Central memory CD8-positive, alpha-beta T cell (primary cell): ENCODE measurements at regions not wholly inside any gene's neighbourhood (a gene's known extent, or its start where the extent isn't known, plus 50 kb on each side); places are given as distances from the start of the nearest gene placed in this dataset.

Source experiments
- ATAC-seq: fragments of 150-1000 bp; cut with Tn5 transposase; replicated peaks from 2 replicates; pipeline ENCODE4 v1.10.0; 2022; ENCODE audit warnings: mild to moderate bottlenecking, moderate FRiP score, moderate number of reproducible peaks; ENCODE audit not compliant: poor library complexity, severe bottlenecking; ENCODE audit errors: extremely low read depth
- DNase-seq, 2 donors: peaks; one replicate each; pipeline ENCODE4 v3.0.0; 2021; ENCODE audit warnings: low spot score in 2 of 2
- H3K27ac Mint-ChIP-seq: one replicate; pipeline ENCODE4 v1.8.0; 2022; ENCODE audit warnings: low read depth, mild to moderate bottlenecking, moderate library complexity, mixed read lengths
- H3K27me3 Mint-ChIP-seq: one replicate; pipeline ENCODE4 v1.8.0; 2022; ENCODE audit warnings: mixed read lengths
- H3K36me3 Mint-ChIP-seq: one replicate; pipeline ENCODE4 v1.8.0; 2022; ENCODE audit warnings: mild to moderate bottlenecking, moderate library complexity, mixed read lengths; ENCODE audit not compliant: insufficient read depth
- H3K4me1 Mint-ChIP-seq: one replicate; pipeline ENCODE4 v1.8.0; 2022; ENCODE audit warnings: mixed read lengths
- H3K4me3 Mint-ChIP-seq: one replicate; pipeline ENCODE4 v1.8.0; 2022; ENCODE audit warnings: mild to moderate bottlenecking, moderate library complexity, mixed read lengths
- H3K9me3 Mint-ChIP-seq: one replicate; pipeline ENCODE4 v1.8.0; 2022; ENCODE audit warnings: mixed read lengths

DNA sequence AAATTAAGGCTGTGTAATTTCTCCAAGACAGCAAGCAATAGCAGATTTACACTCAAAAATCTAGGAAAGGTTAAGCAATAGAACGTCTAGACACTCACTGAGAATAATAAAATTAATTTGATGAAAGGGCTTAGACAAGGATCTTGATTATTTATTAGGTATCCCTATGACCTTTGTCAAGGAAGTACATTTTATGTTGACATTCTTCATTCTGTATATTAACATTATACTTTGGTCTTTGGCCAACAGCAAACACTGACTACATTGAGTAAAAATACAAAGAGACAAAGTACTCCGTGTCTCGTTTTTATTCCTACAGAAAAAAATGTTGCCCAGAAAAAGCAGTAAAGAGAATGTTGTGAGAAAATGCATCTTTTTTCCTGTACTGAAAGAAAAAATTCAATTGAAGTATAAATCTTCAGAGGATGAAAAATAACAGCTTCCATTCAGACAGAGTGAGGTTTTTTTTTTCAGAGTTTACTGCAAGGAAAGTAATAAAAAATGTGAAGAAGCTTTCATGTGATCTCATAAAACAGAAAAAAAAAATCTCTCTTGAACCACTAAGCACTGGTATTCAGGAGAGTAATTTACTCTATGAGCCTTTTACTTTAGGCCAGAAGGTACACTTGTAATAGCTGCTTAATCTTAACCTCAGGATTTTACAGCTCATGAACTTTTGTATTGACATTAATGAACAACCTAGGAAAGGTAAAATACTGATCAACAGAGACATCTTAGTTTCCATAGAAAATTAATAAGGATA lies 605.0 kb downstream of the FSCB start:
- Mint-ChIP-seq H3K27ac (no peak overlapping the region), H3K9me3 (peaks cover 13% of the 10 kb centered on the region), H3K4me1 (no peaks in the 10 kb centered on the region), H3K4me3 (no peak overlapping the region), H3K36me3 (no peaks in the 10 kb centered on the region), H3K27me3 (no peaks in the 10 kb centered on the region)
- ATAC-seq (no peak), DNase-seq (no peak)

DNA sequence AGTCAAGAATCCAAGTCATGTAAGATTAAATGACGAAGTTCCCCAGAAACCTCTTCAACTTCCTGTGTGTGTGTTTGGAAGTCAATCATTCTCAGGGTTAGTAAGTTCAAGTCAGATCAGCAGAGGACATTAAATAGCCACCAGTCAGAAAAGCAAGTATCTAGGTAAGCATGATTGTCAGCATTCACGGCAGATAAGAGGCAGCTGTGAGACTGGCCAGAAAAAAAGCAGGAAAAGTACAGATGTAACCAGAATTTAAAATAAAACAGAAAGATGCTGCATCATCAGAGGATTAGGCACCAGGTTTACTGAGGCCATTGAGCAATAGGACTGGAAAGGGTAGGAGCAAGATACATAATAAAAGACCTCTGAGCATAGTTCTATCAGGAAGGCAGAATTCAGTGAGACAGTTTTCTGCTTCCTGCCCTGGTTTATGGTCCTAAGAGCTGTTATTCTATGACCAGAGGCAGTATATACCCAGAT lies 606.9 kb downstream of the FSCB start:
- H3K27me3 Mint-ChIP-seq: no peaks in the 10 kb centered on the region

DNA sequence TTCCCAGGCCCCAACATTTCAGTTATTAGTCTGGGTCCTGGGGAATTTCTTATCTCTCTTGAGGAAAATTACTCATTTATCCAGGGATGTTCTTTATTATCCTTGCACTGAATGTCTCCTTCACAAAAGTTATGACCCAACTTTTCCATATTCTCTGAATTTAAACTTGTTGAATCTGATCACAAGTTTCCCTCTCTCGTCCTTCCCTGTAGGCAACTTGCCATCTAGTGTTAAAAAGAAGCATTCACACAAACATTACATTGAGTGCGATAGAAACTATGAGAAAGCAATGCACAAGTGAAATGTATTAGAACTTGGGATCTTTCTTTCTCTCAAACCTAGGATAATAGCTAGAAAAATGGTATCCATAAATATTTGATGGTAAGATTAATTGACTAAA lies 608.4 kb downstream of the FSCB start:
- ATAC-seq (no peak), DNase-seq (no peak)
- Mint-ChIP-seq H3K9me3 (no peaks in the 10 kb centered on the region), H3K27ac (no peak overlapping the region), H3K4me1 (no peaks in the 10 kb centered on the region), H3K4me3 (no peak overlapping the region), H3K27me3 (no peaks in the 10 kb centered on the region), H3K36me3 (no peaks in the 10 kb centered on the region)

More for the DNA sequence above, 606.9 kb downstream of the FSCB start:
- Mint-ChIP-seq H3K27ac (no peak overlapping the region), H3K36me3 (no peaks in the 10 kb centered on the region), H3K4me1 (no peaks in the 10 kb centered on the region), H3K9me3 (peaks cover 5% of the 10 kb centered on the region), H3K4me3 (no peak overlapping the region)
- DNase-seq: no peak
- no peak for ATAC-seq

DNA sequence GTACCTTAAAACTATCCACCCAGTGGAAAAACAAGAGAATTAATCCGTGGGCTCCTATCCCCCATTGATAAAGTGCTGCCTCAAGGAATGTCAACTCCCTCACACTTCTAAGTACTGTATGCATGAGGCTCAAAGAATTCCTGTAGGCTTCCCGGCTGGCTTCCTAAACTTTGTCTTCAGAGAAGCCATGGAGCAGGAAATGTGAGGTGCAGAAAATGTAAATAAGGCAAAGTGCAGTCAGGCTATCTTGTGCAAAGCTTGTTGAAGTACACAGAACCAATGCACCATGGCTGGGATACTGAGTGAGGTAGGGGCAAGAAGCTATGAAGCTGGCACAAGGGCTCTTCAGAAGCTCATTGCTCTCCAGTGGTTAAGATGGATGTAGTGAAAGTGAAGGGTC lies 611.0 kb downstream of the FSCB start:
- Mint-ChIP-seq H3K4me3 (no peak overlapping the region), H3K27me3 (no peaks in the 10 kb centered on the region), H3K36me3 (no peaks in the 10 kb centered on the region), H3K27ac (no peak overlapping the region), H3K4me1 (no peaks in the 10 kb centered on the region), H3K9me3 (peaks cover 7% of the 10 kb centered on the region)
- DNase-seq (no peak), ATAC-seq (no peak)

DNA sequence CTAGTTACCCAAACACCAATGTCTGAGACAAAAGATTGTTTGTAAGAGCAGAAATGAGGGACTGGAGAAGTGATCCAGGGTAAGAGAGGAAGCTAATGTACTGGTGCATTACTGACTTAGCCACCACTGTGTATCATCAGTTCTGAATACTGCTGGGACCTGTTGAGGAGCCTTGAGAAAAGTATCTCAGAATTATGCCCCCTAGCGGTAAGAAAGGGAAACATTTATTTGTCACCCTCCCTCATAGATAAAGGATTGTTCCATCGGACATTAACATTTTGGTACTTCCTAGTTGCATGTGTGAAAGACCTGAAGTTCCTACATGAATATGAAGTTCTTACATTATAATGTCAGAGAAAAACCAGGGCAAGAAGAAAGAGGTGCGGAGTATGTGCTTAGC lies 612.5 kb downstream of the FSCB start:
- Mint-ChIP-seq H3K27me3 (no peaks in the 10 kb centered on the region), H3K4me3 (no peak overlapping the region), H3K36me3 (no peaks in the 10 kb centered on the region), H3K4me1 (no peaks in the 10 kb centered on the region), H3K9me3 (peaks cover 7% of the 10 kb centered on the region), H3K27ac (no peak overlapping the region)
- no peak for ATAC-seq
- no peak for DNase-seq

DNA sequence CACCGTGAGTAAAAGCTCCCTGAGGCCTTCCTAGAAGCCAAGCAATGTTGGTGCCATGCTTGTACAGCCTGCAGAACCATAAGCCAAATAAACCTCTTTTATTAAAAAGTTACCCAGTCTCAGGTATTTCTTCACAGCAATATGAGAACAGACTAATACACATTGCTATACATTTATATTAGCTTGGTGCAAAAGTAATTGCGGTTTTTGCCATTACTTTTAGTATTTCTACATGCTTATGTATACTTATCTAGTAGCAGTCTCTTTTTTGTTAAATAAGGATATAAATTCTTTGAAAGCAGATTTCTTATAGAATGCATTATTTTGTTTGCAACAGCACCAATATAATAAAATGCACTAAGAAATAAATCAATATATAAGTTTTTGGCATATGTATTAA lies 619.6 kb downstream of the FSCB start:
- Mint-ChIP-seq H3K4me3 (no peak overlapping the region), H3K4me1 (no peaks in the 10 kb centered on the region), H3K9me3 (peaks cover 7% of the 10 kb centered on the region), H3K27me3 (no peaks in the 10 kb centered on the region), H3K27ac (no peak overlapping the region), H3K36me3 (no peaks in the 10 kb centered on the region)
- ATAC-seq (no peak), DNase-seq (no peak)

DNA sequence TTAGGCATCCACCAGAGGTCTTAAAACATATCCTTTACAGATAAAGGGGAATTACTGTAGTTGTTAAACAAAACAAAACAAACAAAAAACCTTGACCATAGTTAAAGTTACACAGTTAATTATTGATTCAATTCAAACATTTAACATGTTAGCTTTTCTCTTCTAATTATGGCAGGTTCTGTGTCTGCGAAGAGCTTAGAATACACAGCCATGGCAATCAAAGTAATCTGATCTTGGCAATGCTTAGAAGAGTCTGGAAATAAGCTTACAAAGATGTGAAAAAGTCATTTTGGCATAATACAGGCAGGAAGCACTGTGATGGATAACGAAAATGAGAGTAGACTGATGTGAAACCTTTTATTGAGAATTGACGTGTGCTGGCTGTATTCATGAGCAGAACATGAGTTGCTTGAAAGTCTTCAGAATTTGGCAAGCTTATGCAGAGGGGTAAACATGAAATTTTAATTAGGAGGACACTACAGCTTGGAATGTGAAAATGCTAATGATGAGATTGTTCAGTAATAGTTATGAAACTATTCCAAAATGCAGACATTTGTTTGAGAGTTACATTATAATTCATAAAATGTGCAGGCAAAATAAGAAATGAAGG lies 629.6 kb downstream of the FSCB start:
- no peak for ATAC-seq
- Mint-ChIP-seq H3K27me3 (no peaks in the 10 kb centered on the region), H3K36me3 (no peaks in the 10 kb centered on the region), H3K4me3 (no peak overlapping the region), H3K9me3 (peaks cover 4% of the 10 kb centered on the region), H3K4me1 (no peaks in the 10 kb centered on the region), H3K27ac (no peak overlapping the region)
- DNase-seq: no peak

DNA sequence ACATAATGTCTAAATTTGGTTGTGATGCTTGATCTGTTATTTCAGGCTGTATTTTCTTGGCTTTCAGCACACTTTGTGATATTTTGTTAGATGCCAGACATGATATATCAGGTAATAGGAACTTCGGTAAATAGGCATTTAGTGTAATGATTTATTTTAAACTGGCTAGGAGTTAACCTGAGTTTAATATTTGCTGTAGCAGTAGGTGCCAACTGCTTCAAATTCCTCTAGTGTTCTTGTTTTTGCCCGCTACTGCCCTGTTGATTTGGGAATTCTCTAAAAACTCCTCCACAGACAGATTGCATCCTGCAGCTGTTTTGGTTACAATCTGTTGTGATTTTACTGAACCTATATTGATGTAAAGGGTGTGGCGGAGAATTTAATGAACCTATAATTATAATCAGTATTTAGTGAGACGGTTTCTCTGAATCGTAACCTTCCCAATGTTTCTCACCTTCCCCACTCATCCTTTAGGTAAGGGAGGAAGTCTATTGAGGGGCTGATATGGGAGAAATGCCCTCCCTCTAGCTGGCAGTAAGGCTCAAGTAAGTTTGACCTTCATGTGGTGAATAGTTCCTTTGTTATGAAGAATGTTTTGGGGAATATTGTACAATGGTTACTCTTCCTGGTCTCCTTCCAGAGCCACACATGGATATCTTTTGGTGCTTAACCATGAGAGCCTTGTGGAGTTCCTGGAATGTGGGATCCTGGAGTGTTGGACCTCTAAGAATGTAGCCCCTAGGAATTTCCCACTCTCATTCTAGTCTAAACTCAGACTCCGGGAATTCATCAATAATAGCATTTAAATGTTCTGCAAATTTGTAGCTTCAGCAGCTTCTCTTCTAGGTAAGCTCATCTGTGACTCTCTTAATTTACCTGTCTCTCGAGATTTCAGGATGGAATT lies 634.1 kb downstream of the FSCB start:
- DNase-seq (no peak), ATAC-seq (no peak)
- H3K27ac Mint-ChIP-seq: no peak overlapping the region
- no peaks in the 10 kb centered on the region for H3K4me1 Mint-ChIP-seq
- H3K9me3 Mint-ChIP-seq: peaks cover 10% of the 10 kb centered on the region
- H3K36me3 Mint-ChIP-seq: no peaks in the 10 kb centered on the region
- H3K27me3 Mint-ChIP-seq: no peaks in the 10 kb centered on the region
- H3K4me3 Mint-ChIP-seq: no peak overlapping the region

DNA sequence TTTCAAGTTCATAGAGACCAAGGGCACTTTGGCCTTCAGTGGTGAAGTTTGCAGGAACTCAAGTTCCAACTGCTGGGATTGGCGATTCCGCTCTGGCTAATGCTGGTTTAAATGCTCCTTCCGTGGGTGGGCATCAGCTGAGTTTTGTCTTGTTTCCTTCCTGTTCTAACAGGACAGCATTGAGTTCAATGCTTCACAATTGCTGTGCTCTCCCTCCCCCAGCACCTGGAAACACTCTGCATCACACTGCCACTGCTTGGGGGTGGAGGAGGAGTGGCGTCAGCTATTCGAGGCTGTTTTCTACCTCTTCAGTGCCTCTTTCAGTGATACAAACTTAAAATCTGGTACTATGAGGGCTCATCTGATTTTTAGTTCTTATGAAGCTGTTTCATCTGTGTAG lies 634.9 kb downstream of the FSCB start:
- Mint-ChIP-seq H3K4me3 (no peak overlapping the region), H3K36me3 (no peaks in the 10 kb centered on the region), H3K27me3 (no peaks in the 10 kb centered on the region), H3K27ac (no peak overlapping the region), H3K9me3 (peaks cover 11% of the 10 kb centered on the region), H3K4me1 (no peaks in the 10 kb centered on the region)
- DNase-seq (no peak), ATAC-seq (no peak)

DNA sequence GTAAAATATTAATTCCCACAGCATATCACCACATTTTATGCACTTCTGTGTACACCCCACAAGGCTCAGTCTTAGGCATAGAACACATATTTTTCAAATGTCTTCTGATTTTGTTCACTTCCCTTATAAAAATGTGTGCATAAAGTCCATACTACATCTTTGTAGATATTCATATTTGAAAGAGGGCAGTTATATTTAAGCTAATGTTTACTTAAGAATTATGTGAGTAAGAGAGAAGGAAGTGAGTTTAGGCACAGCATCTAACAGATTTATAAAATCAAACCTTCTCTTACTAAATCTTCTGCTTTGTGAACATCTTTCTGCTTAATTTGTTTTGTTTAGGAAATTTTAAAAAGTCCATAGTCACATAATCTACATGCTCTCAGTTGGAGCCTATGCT lies 648.1 kb downstream of the FSCB start:
- Mint-ChIP-seq H3K27me3 (no peaks in the 10 kb centered on the region), H3K36me3 (no peaks in the 10 kb centered on the region)
- no peak for DNase-seq

DNA sequence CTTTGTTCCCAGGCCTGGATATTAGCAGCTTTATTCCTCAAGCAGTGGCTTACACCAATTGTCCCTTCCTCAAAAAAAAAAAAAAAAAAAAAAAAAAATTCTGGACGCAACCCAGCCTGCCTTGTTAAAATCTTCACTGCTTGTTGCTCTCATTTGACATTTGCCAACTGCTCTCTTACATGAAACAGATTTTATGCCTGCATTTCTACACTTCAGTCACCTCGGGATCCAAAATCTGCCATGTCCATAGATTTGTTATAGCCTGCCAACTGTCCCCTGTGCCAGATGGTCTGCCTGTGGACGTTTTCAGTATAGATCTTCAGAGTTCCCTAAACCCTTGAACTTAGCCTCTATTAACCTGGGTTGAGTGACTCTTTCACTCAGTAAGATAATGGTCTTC lies 651.5 kb downstream of the FSCB start:
- Mint-ChIP-seq H3K36me3 (no peaks in the 10 kb centered on the region), H3K9me3 (peaks cover 8% of the 10 kb centered on the region), H3K27ac (no peak overlapping the region), H3K4me3 (no peak overlapping the region), H3K27me3 (no peaks in the 10 kb centered on the region), H3K4me1 (no peaks in the 10 kb centered on the region)
- DNase-seq (no peak), ATAC-seq (no peak)

More for the DNA sequence above, 648.1 kb downstream of the FSCB start:
- Mint-ChIP-seq H3K4me3 (no peak overlapping the region), H3K9me3 (peaks cover 5% of the 10 kb centered on the region), H3K27ac (no peak overlapping the region), H3K4me1 (no peaks in the 10 kb centered on the region)
- ATAC-seq: no peak

DNA sequence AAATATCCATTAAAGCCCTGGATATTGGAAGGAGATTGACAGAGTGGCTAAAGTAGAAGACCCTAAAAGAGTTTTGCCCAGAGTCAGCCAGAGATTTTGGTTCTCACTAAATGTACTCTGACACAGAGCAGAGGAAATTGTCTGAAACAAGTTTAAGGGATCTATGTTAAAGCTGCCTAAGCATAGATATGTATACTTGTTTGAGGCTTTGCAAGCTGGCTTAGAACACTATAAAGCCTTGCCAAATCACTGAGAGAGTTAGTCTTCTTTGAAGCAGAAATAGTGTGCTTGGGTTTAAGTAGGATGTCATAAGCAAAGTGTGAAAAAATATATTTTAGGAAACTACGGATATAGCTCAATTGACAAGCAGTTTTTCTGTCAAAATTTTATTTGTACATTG lies 653.5 kb downstream of the FSCB start:
- ATAC-seq: no peak
- Mint-ChIP-seq H3K9me3 (peaks cover 10% of the 10 kb centered on the region), H3K27ac (no peak overlapping the region), H3K4me1 (no peaks in the 10 kb centered on the region), H3K27me3 (no peaks in the 10 kb centered on the region), H3K4me3 (no peak overlapping the region), H3K36me3 (no peaks in the 10 kb centered on the region)
- DNase-seq: no peak
